Right lobe of liver (tissue), 6 donors: ENCODE measurements at regions not wholly inside any gene's neighbourhood (a gene's known extent, or its start where the extent isn't known, plus 50 kb on each side); places are given as distances from the start of the nearest gene placed in this dataset.
"Not testable (repeated sequence)": the region's sequence is repeated elsewhere in the genome, so short reads cannot be mapped to it uniquely, and the experiment has no call there.

Source experiments
- ATAC-seq, 4 donors: fragments of 200-7000 bp; cut with Tn5 transposase; one replicate each; pipeline ENCODE4 v1.9.1; 2020; ENCODE audit warnings: mild to moderate bottlenecking in 4 of 4, moderate library complexity in 4 of 4
- DNase-seq, 3 donors: peaks; one replicate each; pipeline ENCODE4 v3.0.0-alpha.2; 2020
- H3K27ac ChIP-seq, 3 donors: fragments of 200-600 bp; one replicate each; pipeline ENCODE4 v1.8.0; 2022
- H3K27me3 ChIP-seq, 2 donors: fragments of 200-600 bp; one replicate each; pipeline ENCODE4 v1.8.0; 2022
- H3K36me3 ChIP-seq, 4 donors: fragments of 200-600 bp; sonication (generic) in 1 of 4; one replicate each; pipeline versions ENCODE4 v1.5.1 to v1.8.0; 2017 to 2022; ENCODE audit warnings: control low read depth in 1 of 4
- H3K4me1 ChIP-seq, 4 donors: fragments of 200-600 bp; sonication (generic) in 1 of 4; one replicate each; pipeline versions ENCODE4 v1.5.1 to v1.8.0; 2017 to 2022; ENCODE audit warnings: control low read depth in 1 of 4
- H3K4me3 ChIP-seq, 3 donors: fragments of 200-600 bp; one replicate each; pipeline ENCODE4 v1.8.0; 2022
- H3K9me3 ChIP-seq, 4 donors: fragments of 200-600 bp; sonication (generic) in 1 of 4; one replicate each; pipeline versions ENCODE4 v1.5.1 to v1.8.0; 2017 to 2022; ENCODE audit warnings: control low read depth in 1 of 4
- CTCF ChIP-seq, 4 donors: fragments of 200-600 bp in 3 of 4; fragments of 450-650 bp in 1 of 4; IDR thresholded peaks; one replicate each; pipeline versions ENCODE4 v1.5.1 to v1.8.0; 2016 to 2022; ENCODE audit warnings: antibody characterized with exemption in 4 of 4, mild to moderate bottlenecking in 2 of 4
- POLR2A ChIP-seq: fragments of 450-650 bp; IDR thresholded peaks from one replicate; pipeline ENCODE4 v1.6.1; 2017; ENCODE audit warnings: antibody characterized with exemption, mild to moderate bottlenecking
- WGBS: methylation state at CpG from one replicate; pipeline ENCODE4 v1.1.6; 2018; ENCODE audit warnings: low coverage, low lambda C conversion rate; ENCODE audit not compliant: insufficient coverage; ENCODE audit errors: missing lambda C conversion rate; 5-methylcytosine and 5-hydroxymethylcytosine counted together
- intact Hi-C, 2 donors: fragments of 100-400 bp; cut with DNase I; formaldehyde crosslinking; loops; one replicate each; pipeline versions ENCODE4 v1.11.2 to v1.14.1; 2022
- donor health status: DM: no; HTN: yes; CAD: no.
- donor health status: DM: no; HTN: no; CAD: no.
- donor health status: DM: no; HTN: no; CAD: no.
- donor health status: DM: no; HTN: yes; CAD: no.
- donor health status: DM: no; HTN: yes; CAD: no.

- no peak for DNase-seq
- ATAC-seq, result no peak
- Histone ChIP-seq H3K9me3 (no peaks in the 10 kb centered on the region), H3K4me1 (no peaks in the 10 kb centered on the region), H3K4me3 (no peak overlapping the region), H3K36me3 (no peaks in the 10 kb centered on the region), H3K27ac (no peak overlapping the region), H3K27me3 (no peaks in the 10 kb centered on the region)
- TF ChIP-seq CTCF (IDR thresholded peaks at IDR 0.05) (no peak), POLR2A (no peak)
- intact Hi-C loops, result no loop called here
- 88% methylated on average over 2 of the region's 2 CpGs for WGBS
These were observed 1252.2 kb upstream of the TMEFF2 start for GRCh38 chr2:193446967-193447366.

- Histone ChIP-seq H3K4me3 (no peak overlapping the region), H3K36me3 (no peaks in the 10 kb centered on the region), H3K27me3 (no peaks in the 10 kb centered on the region), H3K27ac (no peak overlapping the region), H3K9me3 (no peaks in the 10 kb centered on the region), H3K4me1 (no peaks in the 10 kb centered on the region)
- TF ChIP-seq CTCF (IDR thresholded peaks at IDR 0.05), result no peak
- TF ChIP-seq POLR2A, result no peak
- ATAC-seq (no peak), DNase-seq (no peak)
- WGBS, result 60% methylated on average over 1 of the region's 1 CpG
- intact Hi-C loops, result no loop called here
These were observed 1247.6 kb upstream of the TMEFF2 start for GRCh38 chr2:193442293-193442692.

- ATAC-seq (peak; percentile 97 to 99 (median 98)), DNase-seq (peak; percentile 58 to 91 (median 76))
- H3K27ac ChIP-seq, result peak overlapping the region in 2 of 3 donors; percentile 19 to 48
- peaks cover 0 to 21% (median 3%) of the 10 kb centered on the region in 4 donors for H3K4me1 ChIP-seq
- intact Hi-C loops, result no loop called here
- TF ChIP-seq POLR2A, result no peak
- peak in 1 of 4 donors; percentile 9 for TF ChIP-seq CTCF (IDR thresholded peaks at IDR 0.05)
- H3K9me3 ChIP-seq, result no peaks in the 10 kb centered on the region
- H3K27me3 ChIP-seq, result no peaks in the 10 kb centered on the region
- peak overlapping the region in 1 of 3 donors; percentile 20 for H3K4me3 ChIP-seq
- WGBS, result 16% methylated on average over 3 of the region's 3 CpGs
- no peaks in the 10 kb centered on the region for H3K36me3 ChIP-seq
These were observed 1233.6 kb upstream of the TMEFF2 start for GRCh38 chr2:193428336-193428818.

GRCh38 chr2:193412368-193412767, 1217.6 kb upstream of the TMEFF2 start:
- H3K27me3 ChIP-seq, H3K27ac ChIP-seq, H3K4me3 ChIP-seq, H3K36me3 ChIP-seq, DNase-seq, H3K4me1 ChIP-seq, ATAC-seq, intact Hi-C loops, H3K9me3 ChIP-seq: not testable (repeated sequence)
- 60% methylated on average over 2 of the region's 5 CpGs for WGBS

GRCh38 chr2:193409951-193410350, 1215.2 kb upstream of the TMEFF2 start:
- no peaks in the 10 kb centered on the region for H3K36me3 ChIP-seq
- H3K27ac ChIP-seq, result no peak overlapping the region
- no peak for DNase-seq
- no peak overlapping the region for H3K4me3 ChIP-seq
- intact Hi-C loops, result no loop called here
- no peak for ATAC-seq
- WGBS, result 92% methylated on average over 1 of the region's 1 CpG
- TF ChIP-seq CTCF (IDR thresholded peaks at IDR 0.05) (no peak), POLR2A (no peak)
- no peaks in the 10 kb centered on the region for H3K4me1 ChIP-seq
- no peaks in the 10 kb centered on the region for H3K9me3 ChIP-seq
- H3K27me3 ChIP-seq, result no peaks in the 10 kb centered on the region
